HG03097 (cell line): ENCODE measurements at regions not wholly inside any gene's neighbourhood (a gene's known extent, or its start where the extent isn't known, plus 50 kb on each side); places are given as distances from the start of the nearest gene placed in this dataset.

ENCODE experiments used
- ATAC-seq: cut with Tn5 transposase; IDR thresholded peaks from one replicate; pipeline ENCODE4 v1.9.1; 2021; ENCODE audit not compliant: unreplicated experiment, low FRiP score

GRCh38 chr12:127296591-127296990 is 970.4 kb upstream of the TMEM132C start:
- ATAC-seq = no peak

GRCh38 chr12:127297327-127297726 is 969.6 kb upstream of the TMEM132C start:
- ATAC-seq = no peak

- no peak for ATAC-seq
Observed at GRCh38 chr12:127300075-127300474, 966.9 kb upstream of the TMEM132C start.

DNA sequence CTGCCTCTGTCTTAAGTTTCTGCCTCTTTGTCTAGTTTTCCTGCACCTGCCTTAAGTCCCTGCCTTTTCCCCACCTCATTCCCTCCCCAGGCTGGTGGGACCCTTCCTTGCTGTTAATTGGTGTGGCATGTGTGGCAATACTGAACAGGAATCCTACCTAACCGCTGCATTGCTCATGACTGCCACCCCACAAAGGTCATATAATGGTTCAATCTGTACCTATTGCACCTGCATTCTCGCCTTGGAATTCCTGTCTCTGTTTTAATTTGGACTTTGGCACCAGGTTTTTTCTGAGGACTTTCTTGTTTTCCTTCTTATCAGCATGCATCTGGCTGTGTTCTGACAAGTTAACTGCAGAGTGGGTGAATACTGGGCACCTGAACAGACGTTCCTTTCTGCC is 966.2 kb upstream of the TMEM132C start:
- ATAC-seq = no peak

DNA sequence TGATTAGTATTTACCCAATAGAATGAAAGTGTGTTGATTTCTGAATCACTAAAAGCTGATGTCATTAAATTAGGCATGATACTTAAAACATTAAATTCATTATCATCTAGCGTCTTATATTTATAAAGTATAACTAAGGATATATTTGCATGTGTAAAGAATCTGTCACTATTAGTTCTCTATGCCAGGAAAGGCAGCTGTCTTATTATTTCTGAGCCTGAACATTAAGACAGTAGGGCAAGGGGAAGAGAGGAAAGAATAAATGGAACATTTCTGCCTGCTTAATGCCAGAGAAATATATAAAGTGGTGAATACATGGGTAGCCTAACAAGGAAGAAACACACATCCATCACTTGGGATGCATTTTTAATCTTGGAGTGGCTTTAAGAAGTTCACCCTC is 965.1 kb upstream of the TMEM132C start:
- ATAC-seq = no peak

DNA sequence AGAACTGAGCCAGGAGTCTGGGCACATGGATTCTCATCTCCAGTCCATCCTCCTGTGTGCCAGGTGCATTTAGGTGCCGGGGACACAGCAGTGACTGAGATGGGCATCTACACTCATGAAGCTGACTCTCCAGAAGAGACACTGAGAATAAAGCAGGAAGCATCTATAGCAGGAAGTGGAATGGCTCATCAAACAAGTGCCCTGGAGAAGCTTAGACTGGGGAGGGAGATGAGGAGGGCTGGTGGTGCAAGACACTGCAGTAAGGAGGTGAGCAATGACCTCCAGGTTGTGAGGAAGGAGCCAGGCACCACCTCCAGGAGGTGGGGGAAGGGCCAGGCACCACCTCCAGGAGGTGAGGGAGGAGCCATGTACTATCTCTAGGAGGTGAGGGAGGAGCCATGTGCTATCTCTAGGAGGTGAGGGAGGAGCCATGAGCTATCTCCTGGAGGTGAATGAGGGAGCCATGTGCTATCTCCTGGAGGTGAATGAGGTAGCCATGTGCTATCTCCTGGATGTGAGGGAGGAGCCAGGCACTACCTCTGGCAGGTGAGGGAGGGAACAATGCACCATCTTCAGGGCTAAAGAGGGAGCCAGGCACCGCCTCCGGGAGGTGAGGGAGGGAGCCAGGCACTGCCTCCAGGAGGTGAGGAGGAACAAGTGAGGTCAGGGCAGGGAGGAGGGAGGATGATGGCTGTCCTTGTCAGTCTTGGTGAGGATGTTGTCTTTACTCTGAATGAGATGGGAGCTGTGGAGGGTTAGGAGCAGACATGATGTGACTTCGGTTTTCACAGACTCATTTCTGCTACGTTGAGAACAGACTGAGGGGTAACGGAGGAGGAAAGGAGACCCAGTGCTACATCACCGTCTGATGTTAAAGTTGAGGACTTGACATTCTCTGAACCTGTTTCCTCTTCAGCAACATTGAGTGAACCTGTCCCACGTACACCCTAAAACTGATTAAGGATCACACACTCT is 961.9 kb upstream of the TMEM132C start:
- no peak for ATAC-seq

- no peak for ATAC-seq
Observed at GRCh38 chr12:127306604-127307215, 960.3 kb upstream of the TMEM132C start.

DNA sequence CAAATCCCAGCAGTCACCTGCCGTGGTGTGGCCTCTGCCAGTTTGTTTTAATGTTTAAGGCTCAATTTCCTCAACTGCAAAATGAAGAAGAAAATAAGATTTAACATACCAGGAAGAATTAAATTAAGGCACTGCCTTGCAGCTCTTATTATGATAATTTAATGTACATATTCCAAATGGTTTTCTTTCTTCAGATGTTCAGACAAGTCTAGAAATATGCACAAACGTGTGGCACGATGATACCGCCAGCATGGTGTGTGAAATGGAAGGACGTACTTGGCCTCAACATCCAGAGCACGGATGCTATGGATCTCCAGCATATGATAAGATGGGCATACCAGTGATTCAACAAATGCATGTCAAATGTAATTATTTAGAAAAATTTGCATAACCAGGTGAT is 959.4 kb upstream of the TMEM132C start:
- ATAC-seq = no peak

DNA sequence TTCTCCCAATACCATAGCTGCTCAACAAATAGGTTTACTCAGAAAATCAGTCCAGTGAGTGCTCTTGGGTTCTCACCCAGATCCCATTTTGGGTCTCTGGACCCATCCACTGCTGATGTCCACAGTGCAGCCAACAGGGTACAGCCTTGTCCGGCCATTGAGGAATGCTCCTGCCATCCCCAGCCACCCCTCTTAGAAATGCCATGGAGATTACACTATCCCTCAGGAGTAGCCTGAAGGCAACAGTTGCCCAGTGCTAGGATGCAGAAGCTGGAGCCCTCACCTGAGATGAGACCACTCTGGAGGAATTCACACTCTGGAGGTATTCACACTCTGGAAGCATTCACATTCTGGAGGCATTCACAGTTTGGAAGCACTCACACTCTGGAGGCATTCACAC is 958.8 kb upstream of the TMEM132C start:
- no peak for ATAC-seq

- ATAC-seq = no peak
Observed at GRCh38 chr12:127310548-127310947, 956.4 kb upstream of the TMEM132C start.

DNA sequence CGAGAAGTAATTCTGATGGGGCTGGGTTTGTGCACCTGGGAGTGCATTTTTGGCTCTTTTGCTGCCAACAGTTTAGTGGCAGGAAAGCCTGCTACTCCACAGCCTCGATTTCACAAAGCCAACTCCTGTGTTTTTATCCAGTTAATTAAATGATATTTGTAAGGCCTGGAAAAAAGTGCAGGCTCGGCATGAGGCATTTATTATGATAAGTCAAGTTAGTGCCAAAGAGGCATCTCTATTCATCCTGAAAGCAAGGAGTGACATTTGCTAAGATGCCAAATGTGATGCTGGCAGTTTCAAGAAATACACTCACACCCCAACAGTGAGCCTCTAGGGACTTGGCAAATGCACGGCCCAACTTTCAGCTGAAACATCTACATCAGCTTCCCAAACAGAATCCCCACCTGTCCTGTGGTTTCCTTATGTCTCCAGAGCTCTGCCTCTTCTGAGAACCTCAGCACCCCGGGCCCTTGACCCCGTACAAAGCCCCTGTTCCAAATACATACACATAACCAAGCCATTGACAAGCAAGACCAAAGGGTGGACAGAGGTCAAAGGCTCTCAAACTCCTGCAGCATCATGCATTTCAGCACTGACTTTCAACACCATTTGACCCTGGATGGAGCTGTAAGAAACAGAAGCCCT is 955.1 kb upstream of the TMEM132C start:
- ATAC-seq = no peak

DNA sequence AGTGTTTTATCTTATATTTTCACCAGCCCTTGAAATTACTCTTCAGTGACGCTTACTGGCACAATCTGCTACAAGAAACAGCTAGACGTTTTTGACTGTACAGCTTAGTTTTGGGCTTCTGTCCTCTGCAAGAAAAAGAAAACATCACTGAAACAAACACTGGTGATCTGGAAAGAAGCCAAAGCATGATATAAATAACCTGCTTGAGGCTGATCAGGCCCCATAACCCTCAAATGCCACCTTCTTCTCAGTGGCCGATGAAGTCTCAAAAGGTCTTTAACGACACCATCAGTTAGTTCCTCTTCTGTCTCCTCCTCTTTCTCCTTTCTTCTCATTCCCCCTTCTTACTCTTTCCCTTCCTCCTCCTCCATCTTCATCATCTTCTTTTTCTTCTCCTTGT is 942.3 kb upstream of the TMEM132C start:
- no peak for ATAC-seq

GRCh38 chr12:127327986-127328385 is 939.0 kb upstream of the TMEM132C start:
- ATAC-seq = no peak

- no peak for ATAC-seq
Observed at GRCh38 chr12:127328867-127329266, 938.1 kb upstream of the TMEM132C start.

DNA sequence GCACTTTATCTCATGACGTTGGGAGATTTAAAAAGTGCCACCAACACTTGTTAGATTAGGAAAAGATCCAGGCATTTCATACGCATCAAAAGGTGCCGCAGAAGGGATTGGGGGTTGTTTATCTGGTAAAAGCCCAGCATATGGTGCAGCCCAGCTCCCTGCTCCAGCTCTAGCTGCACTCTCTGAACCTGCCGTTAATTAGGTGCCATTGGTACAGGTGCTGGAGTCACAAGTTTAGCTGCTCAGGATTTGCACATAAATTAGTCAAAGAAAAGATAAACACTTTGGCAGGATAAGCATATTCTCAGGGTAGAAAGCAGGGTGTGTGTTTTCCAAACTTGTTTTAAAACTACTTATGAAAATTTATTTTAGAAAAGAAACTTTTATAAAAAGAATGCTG is 932.6 kb upstream of the TMEM132C start:
- ATAC-seq = no peak

DNA sequence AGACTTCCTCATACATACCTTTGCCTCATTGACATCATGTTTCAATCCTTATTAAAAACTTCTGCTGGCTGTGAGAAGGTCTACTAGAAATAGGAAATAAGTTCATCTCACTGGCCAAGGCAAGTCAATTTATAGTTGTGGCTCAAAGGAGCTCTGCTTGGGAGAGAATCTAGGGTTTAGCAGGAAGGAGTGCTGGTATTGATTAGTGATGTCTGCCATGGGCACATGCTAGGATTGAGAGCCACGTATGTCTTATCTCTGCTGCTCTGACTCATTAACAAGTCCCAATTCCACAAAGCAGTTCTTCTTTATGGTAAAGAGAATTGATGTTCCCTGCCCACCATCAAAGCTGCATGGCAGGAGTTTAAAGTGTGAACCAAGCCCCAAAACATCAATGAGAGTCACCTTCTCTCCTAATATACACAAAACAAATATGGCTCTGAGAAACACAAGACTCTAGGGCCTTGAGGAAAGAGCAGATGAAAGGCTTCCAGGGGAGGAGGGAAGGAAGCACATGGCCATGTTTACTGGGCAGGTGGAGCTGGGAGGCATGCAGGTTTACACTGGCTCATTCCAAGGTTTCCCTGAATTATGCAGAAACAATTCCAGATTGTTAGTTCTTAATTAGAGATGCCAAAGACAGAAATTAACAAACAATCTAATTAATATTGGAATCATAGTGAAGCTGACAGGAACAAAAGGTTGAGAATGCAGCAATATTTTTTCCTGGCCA is 931.9 kb upstream of the TMEM132C start:
- ATAC-seq = no peak

DNA sequence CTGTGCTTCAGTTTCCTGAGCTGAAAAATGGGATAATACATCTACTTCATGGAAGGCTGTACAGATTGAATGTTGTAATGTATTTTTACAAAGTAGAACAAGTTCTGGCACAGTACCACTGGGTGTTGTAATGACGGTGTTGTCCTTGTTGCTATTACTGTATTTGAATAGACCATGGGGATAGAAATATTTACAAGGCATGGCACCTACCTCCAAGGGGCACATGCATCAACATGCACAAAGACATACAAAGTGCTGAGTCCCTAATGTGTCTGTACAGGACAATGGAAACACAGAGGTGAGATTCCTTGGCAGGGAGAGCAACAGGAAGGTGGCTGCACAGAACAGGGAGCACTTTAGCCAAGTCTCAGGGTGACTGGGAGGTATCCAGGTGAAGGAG is 930.6 kb upstream of the TMEM132C start:
- no peak for ATAC-seq

DNA sequence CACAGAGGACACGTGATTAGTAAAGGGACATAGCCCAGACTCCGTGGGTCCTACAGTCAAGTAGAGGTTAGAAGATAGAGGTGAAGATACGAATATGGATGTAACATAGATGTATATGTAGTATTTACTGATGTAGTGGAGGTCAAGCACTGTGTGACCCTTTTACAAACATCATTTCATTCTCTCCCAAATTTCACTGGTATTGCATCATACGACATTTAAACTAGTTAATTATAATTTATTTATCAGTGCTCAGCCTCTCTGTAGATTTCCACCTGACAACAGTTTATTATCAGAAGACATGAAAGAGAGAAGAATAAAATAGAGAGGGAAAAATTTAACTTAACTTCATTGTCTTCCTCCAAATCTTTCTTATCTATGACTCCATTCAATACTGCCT is 927.9 kb upstream of the TMEM132C start:
- no peak for ATAC-seq

DNA sequence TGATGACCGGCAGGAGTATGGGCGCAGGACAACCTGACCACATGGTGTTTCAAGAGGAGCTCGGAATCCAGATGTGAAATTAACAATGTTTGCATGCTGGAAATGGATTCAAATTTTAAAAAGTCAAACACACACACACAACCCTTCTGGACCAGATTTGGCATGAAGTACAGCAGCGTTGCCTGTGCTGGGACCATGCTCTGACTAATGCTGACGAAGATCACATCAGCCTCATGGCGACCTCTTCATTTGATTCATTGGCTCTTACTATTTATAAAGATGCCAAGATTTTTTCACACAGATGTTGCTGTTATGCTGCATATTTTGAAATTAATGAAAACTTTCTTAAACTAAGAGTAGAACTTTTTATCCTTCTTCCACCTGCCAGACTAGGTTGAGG is 926.6 kb upstream of the TMEM132C start:
- ATAC-seq = no peak

DNA sequence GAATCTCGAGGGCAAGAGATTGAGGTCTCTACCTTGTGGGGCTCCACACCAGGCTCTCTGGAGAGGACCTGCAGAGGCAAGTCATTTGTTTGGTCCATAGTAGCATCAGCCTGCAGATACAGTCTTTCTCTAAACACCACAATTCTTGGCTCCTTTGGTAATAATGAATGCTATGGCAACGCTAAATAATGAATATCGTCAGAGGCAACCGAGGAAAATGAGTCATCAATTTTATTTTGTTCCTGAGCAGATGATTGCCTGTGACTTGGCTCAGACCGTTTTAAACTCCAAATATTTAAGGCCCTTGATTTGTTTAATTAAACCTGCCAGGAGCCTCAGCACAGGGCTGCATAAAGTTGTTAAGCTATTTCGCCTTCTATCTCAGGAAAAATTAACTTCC is 924.1 kb upstream of the TMEM132C start:
- no peak for ATAC-seq

DNA sequence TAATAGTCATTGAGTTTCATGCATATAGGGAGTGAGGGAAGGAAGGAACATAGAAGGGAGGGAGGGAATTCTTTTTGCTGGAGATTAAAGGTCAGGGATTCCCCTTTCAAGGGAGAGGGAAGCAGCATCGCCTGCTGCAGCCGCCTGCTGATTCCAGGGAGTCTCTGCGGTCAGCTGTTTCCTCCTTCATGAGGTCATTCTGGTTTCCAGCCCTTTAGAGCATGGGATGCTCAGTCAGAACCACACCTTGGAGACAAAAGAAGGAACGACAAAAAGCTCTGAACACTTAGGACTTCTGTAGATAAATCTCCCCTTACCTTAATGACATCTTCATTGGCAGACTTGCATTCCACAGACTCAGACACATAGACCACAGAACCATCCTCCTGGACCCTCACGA is 923.0 kb upstream of the TMEM132C start:
- no peak for ATAC-seq
